K562 (cell line): ENCODE measurements at regions not wholly inside any gene's neighbourhood (a gene's known extent, or its start where the extent isn't known, plus 50 kb on each side); places are given as distances from the start of the nearest gene placed in this dataset.

Experiments used
- ATAC-seq: fragments of 200-7000 bp; cut with Tn5 transposase; 3 replicates; pipeline ENCODE4 v1.9.1; 2020; ENCODE audit warnings: moderate library complexity
- BruUV-seq: library from RNA; stranded (reverse); fragments of 400-500 nt; replicated peaks from 2 replicates; lab custom pipeline; 2021; lab: Mats Ljungman, UMichigan
- CTCF ChIA-PET: fragments of 300-600 bp; formaldehyde crosslinking; extraction: SDS; loops from one replicate; lab custom pipeline; 2021; ENCODE audit warnings: low intra/inter-chr PET ratio; lab: Yijun Ruan, JAX
- POLR2A ChIA-PET: fragments of 300-600, 350-650 bp; sonication (Branson Sonifier 250); formaldehyde crosslinking; extraction: SDS; loops from one replicate; lab custom pipeline; 2021; ENCODE audit warnings: antibody characterized with exemption, inconsistent platforms; lab: Yijun Ruan, JAX
- DNase-seq, 4 experiments: peaks; one replicate each; pipeline versions ENCODE4 v3.0.0 to v3.0.0-alpha.2; 2011 to 2018; ENCODE audit warnings: low spot score in 3 of 4, mixed read lengths in 3 of 4; ENCODE audit errors: extremely low read depth in 1 of 4
- FAIRE-seq: peaks from 2 replicates; lab custom pipeline; 2011; peaks lifted over from hg19 to GRCh38; lab: Jason Lieb, UNC
- H2AFZ ChIP-seq: 2 replicates; pipeline ENCODE4 v1.6.0; 2011; ENCODE audit warnings: low read depth, low read length, control low read depth, inconsistent platforms
- H3K27ac ChIP-seq: fragments of 200-600 bp; 3 replicates; pipeline ENCODE4 v1.8.0; 2011; ENCODE audit warnings: low read depth, mild to moderate bottlenecking, control low read depth, inconsistent platforms, low read length, moderate library complexity, mixed read lengths; ENCODE audit errors: extremely low read depth
- H3K27me3 ChIP-seq, 2 experiments: fragments of 300-600 bp in 1 of 2; 2 replicates in 1 of 2; 3 replicates in 1 of 2; pipeline versions ENCODE4 v1.6.0 to v1.8.0; 2011; ENCODE audit warnings: inconsistent platforms in 2 of 2, low read length in 2 of 2, mild to moderate bottlenecking in 1 of 2, mixed read lengths in 1 of 2, moderate library complexity in 1 of 2; ENCODE audit not compliant: control insufficient read depth in 2 of 2, insufficient read depth in 2 of 2
- H3K36me3 ChIP-seq: fragments of 300-600 bp; 3 replicates; pipeline ENCODE4 v1.8.0; 2011; ENCODE audit warnings: mild to moderate bottlenecking, low read length, inconsistent platforms; ENCODE audit not compliant: control insufficient read depth, insufficient read depth
- H3K4me1 ChIP-seq, 2 experiments: fragments of 200-600 bp in 1 of 2; replicated peaks in 1 of 2; 2 replicates in 1 of 2; 3 replicates in 1 of 2; pipeline versions ENCODE4 v1.5.1 to v1.8.0; 2011; ENCODE audit warnings: inconsistent platforms in 2 of 2, low read length in 2 of 2, mild to moderate bottlenecking in 1 of 2, mixed read lengths in 1 of 2, moderate library complexity in 1 of 2; ENCODE audit not compliant: control insufficient read depth in 2 of 2, insufficient read depth in 2 of 2
- H3K4me2 ChIP-seq: 2 replicates; pipeline ENCODE4 v1.6.1; 2011; ENCODE audit warnings: low read length, control low read depth, inconsistent platforms, mixed read lengths; ENCODE audit not compliant: insufficient read depth
- H3K4me3 ChIP-seq: fragments of 200-600 bp; sonication (generic), shearing (Covaris generic); 2 replicates; pipeline ENCODE4 v1.5.1; 2016; ENCODE audit warnings: control low read depth, inconsistent platforms
- H3K79me2 ChIP-seq: fragments of 200-600 bp; 3 replicates; pipeline ENCODE4 v1.8.0; 2011; ENCODE audit warnings: low read length, inconsistent platforms; ENCODE audit not compliant: control insufficient read depth, insufficient read depth
- H3K9ac ChIP-seq, 2 experiments: 2 replicates each; pipeline versions ENCODE4 v1.6.0 to v1.6.1; 2011; ENCODE audit warnings: low read depth in 2 of 2, low read length in 2 of 2, control low read depth in 1 of 2, inconsistent platforms in 1 of 2, mild to moderate bottlenecking in 1 of 2, mixed read lengths in 1 of 2; ENCODE audit not compliant: insufficient read depth in 1 of 2
- H3K9me1 ChIP-seq: one replicate; pipeline ENCODE4 v1.6.0; 2011; ENCODE audit warnings: inconsistent platforms, mild to moderate bottlenecking, low read length, moderate library complexity; ENCODE audit not compliant: control insufficient read depth, insufficient read depth
- H3K9me3 ChIP-seq: replicated peaks from 2 replicates; pipeline ENCODE4 v1.5.1; 2011; ENCODE audit warnings: low read depth, low read length, inconsistent platforms; ENCODE audit not compliant: control insufficient read depth, insufficient read depth
- H4K20me1 ChIP-seq: replicated peaks from 2 replicates; pipeline ENCODE4 v1.6.1; 2011; ENCODE audit warnings: low read length, inconsistent platforms, mixed read lengths; ENCODE audit not compliant: control insufficient read depth, insufficient read depth
- KDM2B ChIP-seq: fragments of 250-450 bp; sonication (Bioruptor Pico); IDR thresholded peaks from 2 replicates; pipeline ENCODE4 v1.8.0; 2021; ENCODE audit warnings: mild to moderate bottlenecking, moderate library complexity
- NR1H2 ChIP-seq: sonication (generic); formaldehyde crosslinking; IDR thresholded peaks from 2 replicates; pipeline ENCODE4 v1.4.0; 2020; ENCODE audit warnings: mild to moderate bottlenecking, missing genetic modification reagents
- SETDB1 ChIP-seq: IDR thresholded peaks from one replicate; pipeline ENCODE4 v1.6.1; 2012; ENCODE audit warnings: low read length, control low read depth, inconsistent platforms
- ZNF146 ChIP-seq: IDR thresholded peaks from one replicate; pipeline ENCODE4 v1.6.1; 2018; ENCODE audit warnings: missing compliant biosample characterization; ENCODE audit not compliant: unreplicated experiment
- ZNF175 ChIP-seq: fragments of 200-800 bp; sonication (Bioruptor generic); IDR thresholded peaks from 2 replicates; pipeline ENCODE4 v1.6.1; 2016; ENCODE audit warnings: low read depth, mild to moderate bottlenecking, missing genetic modification characterization, missing compliant biosample characterization
- ZNF274 ChIP-seq: IDR thresholded peaks from 2 replicates; pipeline ENCODE4 v1.6.1; 2011; ENCODE audit warnings: low read depth, mild to moderate bottlenecking, low read length, moderate library complexity, borderline replicate concordance
- ZNF696 ChIP-seq: fragments of 250-450 bp; sonication (Bioruptor Pico); conservative IDR thresholded peaks from 2 replicates; pipeline ENCODE4 v1.4.0; 2020; ENCODE audit warnings: mild to moderate bottlenecking, moderate library complexity
- WGBS: fragments of 100-300 bp; shearing (Covaris generic); methylation state at CpG from one replicate; pipeline ENCODE4 v1.1.6; 2016; ENCODE audit warnings: low coverage, mixed read lengths; ENCODE audit not compliant: insufficient coverage; ENCODE audit errors: missing lambda C conversion rate; 5-methylcytosine and 5-hydroxymethylcytosine counted together
- in situ Hi-C: fragments of 300-500 bp; cut with MboI; formaldehyde crosslinking; loops from 4 replicates; pipeline ENCODE4 v1.15.0; 2018; ENCODE audit warnings: inconsistent platforms, mixed read lengths
- intact Hi-C: fragments of 100-400 bp; cut with micrococcal nuclease; formaldehyde crosslinking; loops from 2 replicates; pipeline ENCODE4 v1.14.2; 2022
- TF ChIP-seq, protein P1 (sequence below): fragments of 250-450 bp; sonication (Bioruptor Pico); IDR thresholded peaks from 2 replicates; pipeline ENCODE4 v1.4.0; 2020

DNA sequence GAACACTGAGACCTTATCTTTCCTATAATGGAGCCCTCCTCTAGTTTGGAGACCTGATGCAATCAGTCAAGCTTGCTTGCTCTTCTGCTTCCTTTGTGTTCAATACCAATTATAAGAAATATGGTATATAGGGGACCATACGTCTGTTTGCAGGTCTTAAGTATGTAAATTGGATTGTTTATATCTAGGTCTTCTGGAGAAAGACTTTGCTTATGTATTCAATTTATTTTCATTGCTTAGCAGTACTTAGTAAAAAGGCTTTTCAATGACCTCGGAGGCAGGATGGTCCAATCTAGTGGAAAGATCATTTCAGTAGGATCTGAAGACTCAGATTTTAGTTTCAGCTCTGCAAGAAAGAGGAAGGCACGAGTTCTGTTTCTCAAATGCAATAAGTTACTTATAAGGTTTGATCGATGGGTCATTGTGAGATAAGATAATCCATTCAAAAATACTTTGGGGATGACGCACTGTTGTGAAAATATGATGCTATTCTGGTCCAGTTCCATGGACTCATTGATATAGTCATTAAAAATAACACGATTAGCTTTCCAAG is 571.6 kb downstream of the SH2D4B start:
- intact Hi-C loops: no loop called here
- H3K9ac ChIP-seq: no peak overlapping the region
- no peak for FAIRE-seq
- CTCF ChIA-PET: no interaction called here
- H2AFZ ChIP-seq: no peak overlapping the region
- TF ChIP-seq ZNF696 (CRISPR knock-in tag): no peak
- TF ChIP-seq ZNF146 (CRISPR knock-in tag): no peak
- TF ChIP-seq ZNF274: no peak
- TF ChIP-seq, protein P1, sequence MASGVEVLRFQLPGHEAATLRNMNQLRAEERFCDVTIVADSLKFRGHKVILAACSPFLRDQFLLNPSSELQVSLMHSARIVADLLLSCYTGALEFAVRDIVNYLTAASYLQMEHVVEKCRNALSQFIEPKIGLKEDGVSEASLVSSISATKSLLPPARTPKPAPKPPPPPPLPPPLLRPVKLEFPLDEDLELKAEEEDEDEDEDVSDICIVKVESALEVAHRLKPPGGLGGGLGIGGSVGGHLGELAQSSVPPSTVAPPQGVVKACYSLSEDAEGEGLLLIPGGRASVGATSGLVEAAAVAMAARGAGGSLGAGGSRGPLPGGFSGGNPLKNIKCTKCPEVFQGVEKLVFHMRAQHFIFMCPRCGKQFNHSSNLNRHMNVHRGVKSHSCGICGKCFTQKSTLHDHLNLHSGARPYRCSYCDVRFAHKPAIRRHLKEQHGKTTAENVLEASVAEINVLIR (CRISPR knock-in tag): no peak
- TF ChIP-seq SETDB1: no peak
- no peak for TF ChIP-seq NR1H2 (CRISPR knock-in tag)
- no peak for TF ChIP-seq ZNF175 (CRISPR knock-in tag)
- TF ChIP-seq KDM2B (CRISPR knock-in tag): no peak
- no peaks in the 10 kb centered on the region for H3K36me3 ChIP-seq
- no peaks in the 10 kb centered on the region for H3K4me1 ChIP-seq
- DNase-seq: no peak
- in situ Hi-C loops: no loop called here
- WGBS: 2% methylated on average over 6 of the region's 6 CpGs
- no peak for ATAC-seq
- no peak overlapping the region for H3K27ac ChIP-seq
- H3K9me3 ChIP-seq: no peaks in the 10 kb centered on the region
- no peaks in the 10 kb centered on the region for H3K27me3 ChIP-seq
- no peaks in the 10 kb centered on the region for H4K20me1 ChIP-seq
- no peaks in the 10 kb centered on the region for H3K9me1 ChIP-seq
- H3K4me3 ChIP-seq: no peak overlapping the region
- no TSS peak for BruUV-seq
- no peak overlapping the region for H3K4me2 ChIP-seq
- no peaks in the 10 kb centered on the region for H3K79me2 ChIP-seq
- POLR2A ChIA-PET: no interaction called here
